ENCODE measurements at regions not wholly inside any gene's neighbourhood (a gene's known extent, or its start where the extent isn't known, plus 50 kb on each side); places are given as distances from the start of the nearest gene placed in this dataset.

- Histone ChIP-seq H3K27me3 (ENCODE audit: insufficient read depth, low read length, poor library complexity) (no peaks in the 10 kb centered on the region), H3K79me2 (ENCODE audit: insufficient read depth, low read length) (peaks cover 9% of the 10 kb centered on the region), H3K4me3 (ENCODE audit: low read depth in 1 of 2, low read length in 2 of 2) (no peak overlapping the region), H3K4me2 (ENCODE audit: insufficient read depth, low read length) (no peak overlapping the region), H3K9me3 (ENCODE audit: insufficient read depth, low read length, severe bottlenecking) (no peaks in the 10 kb centered on the region), H3K4me1 (ENCODE audit: insufficient read depth, low read length) (peaks cover 36% of the 10 kb centered on the region), H3K36me3 (ENCODE audit: insufficient read depth, low read length) (no peaks in the 10 kb centered on the region), H4K20me1 (ENCODE audit: insufficient read depth, low read length) (peaks cover 1% of the 10 kb centered on the region; the same call in 1 of the 2 replicates), H2AFZ (ENCODE audit: low read depth, low read length) (no peak overlapping the region), H3K27ac (ENCODE audit: low read length) (no peak overlapping the region), H3K9ac (ENCODE audit: low read depth, low read length) (no peak overlapping the region)
- TF ChIP-seq CTCF (IDR thresholded peaks at IDR 0.05; ENCODE audit: borderline replicate concordance, extremely low read depth, low read length, poor library complexity, severe bottlenecking) (no peak), EZH2 (IDR thresholded peaks at IDR 0.05; ENCODE audit: borderline replicate concordance, low read depth, low read length, severe bottlenecking) (no peak)
- DNase-seq (no peak), ATAC-seq (ENCODE audit: insufficient read depth, low read depth) (no peak)
Observed at GRCh38 chr6:26211963-26212362, 124.7 kb downstream of the HFE start.

GRCh38 chr6:26213334-26214075 lies 126.3 kb downstream of the HFE start:
- no peak overlapping the region for H2AFZ ChIP-seq (ENCODE audit: low read depth, low read length)
- no peak for ATAC-seq (ENCODE audit: insufficient read depth, low read depth)
- peak overlapping the region; percentile 64 for H3K27ac ChIP-seq (ENCODE audit: low read length)

GRCh38 chr6:26214803-26215584 lies 127.8 kb downstream of the HFE start:
- Histone ChIP-seq H3K4me1 (ENCODE audit: insufficient read depth, low read length) (peaks cover 44% of the 10 kb centered on the region), H3K36me3 (ENCODE audit: insufficient read depth, low read length) (no peaks in the 10 kb centered on the region), H3K9ac (ENCODE audit: low read depth, low read length) (peak overlapping the region; percentile 69), H2AFZ (ENCODE audit: low read depth, low read length) (no peak overlapping the region), H3K27me3 (ENCODE audit: insufficient read depth, low read length, poor library complexity) (no peaks in the 10 kb centered on the region), H4K20me1 (ENCODE audit: insufficient read depth, low read length) (peaks cover 4% of the 10 kb centered on the region; the same call in 1 of the 2 replicates), H3K79me2 (ENCODE audit: insufficient read depth, low read length) (peaks cover 16% of the 10 kb centered on the region), H3K27ac (ENCODE audit: low read length) (peak overlapping the region; percentile 89), H3K4me3 (ENCODE audit: low read depth in 1 of 2, low read length in 2 of 2) (peak overlapping the region; percentile 19 to 55; a peak in 3 of 4 replicates), H3K4me2 (ENCODE audit: insufficient read depth, low read length) (peak overlapping the region; percentile 63), H3K9me3 (ENCODE audit: insufficient read depth, low read length, severe bottlenecking) (no peaks in the 10 kb centered on the region)
- ATAC-seq (ENCODE audit: insufficient read depth, low read depth) (no peak), DNase-seq (peak; percentile 44)
- TF ChIP-seq CTCF (IDR thresholded peaks at IDR 0.05; ENCODE audit: borderline replicate concordance, extremely low read depth, low read length, poor library complexity, severe bottlenecking) (no peak), EZH2 (IDR thresholded peaks at IDR 0.05; ENCODE audit: borderline replicate concordance, low read depth, low read length, severe bottlenecking) (no peak)

More at GRCh38 chr6:26213334-26214075, 126.3 kb downstream of the HFE start:
- Histone ChIP-seq H3K4me1 (ENCODE audit: insufficient read depth, low read length) (peaks cover 35% of the 10 kb centered on the region), H3K79me2 (ENCODE audit: insufficient read depth, low read length) (peaks cover 16% of the 10 kb centered on the region), H3K4me3 (ENCODE audit: low read depth in 1 of 2, low read length in 2 of 2) (no peak overlapping the region), H3K9me3 (ENCODE audit: insufficient read depth, low read length, severe bottlenecking) (no peaks in the 10 kb centered on the region), H3K9ac (ENCODE audit: low read depth, low read length) (no peak overlapping the region), H3K4me2 (ENCODE audit: insufficient read depth, low read length) (no peak overlapping the region), H4K20me1 (ENCODE audit: insufficient read depth, low read length) (peaks cover 4% of the 10 kb centered on the region; the same call in 1 of the 2 replicates), H3K36me3 (ENCODE audit: insufficient read depth, low read length) (no peaks in the 10 kb centered on the region), H3K27me3 (ENCODE audit: insufficient read depth, low read length, poor library complexity) (no peaks in the 10 kb centered on the region)
- no peak for TF ChIP-seq EZH2 (IDR thresholded peaks at IDR 0.05; ENCODE audit: borderline replicate concordance, low read depth, low read length, severe bottlenecking)
- TF ChIP-seq CTCF (IDR thresholded peaks at IDR 0.05; ENCODE audit: borderline replicate concordance, extremely low read depth, low read length, poor library complexity, severe bottlenecking): no peak
- DNase-seq: no peak
